Lower leg skin (tissue), 4 donors: ENCODE measurements at regions not wholly inside any gene's neighbourhood (a gene's known extent, or its start where the extent isn't known, plus 50 kb on each side); places are given as distances from the start of the nearest gene placed in this dataset.
"Not testable (repeated sequence)": the region's sequence is repeated elsewhere in the genome, so short reads cannot be mapped to it uniquely, and the experiment has no call there.

ENCODE experiments used
- DNase-seq, 2 donors: peaks; one replicate each; pipeline ENCODE4 v3.0.0-alpha.2; 2019; ENCODE audit warnings: low spot score in 2 of 2
- H3K4me3 ChIP-seq: fragments of 200-600 bp; sonication (generic); 2 replicates; pipeline ENCODE4 v1.5.1; 2017; ENCODE audit warnings: mild to moderate bottlenecking, low read depth; ENCODE audit not compliant: poor library complexity, severe bottlenecking
- POLR2A ChIP-seq, 2 donors: fragments of 450-650 bp; IDR thresholded peaks; one replicate each; pipeline ENCODE4 v1.6.1; 2016 to 2017; ENCODE audit warnings: antibody characterized with exemption in 2 of 2, mild to moderate bottlenecking in 1 of 2, moderate library complexity in 1 of 2
- WGBS, 2 donors: methylation state at CpG; one replicate each; pipeline ENCODE4 v1.1.5; 2018; 5-methylcytosine and 5-hydroxymethylcytosine counted together
- intact Hi-C: fragments of 100-400 bp; cut with DNase I; formaldehyde crosslinking; loops from one replicate; pipeline ENCODE4 v1.15.0; 2023; ENCODE audit warnings: low total_unique reads
- TF ChIP-seq, protein P1 (sequence below), 3 donors: fragments of 450-650 bp; IDR thresholded peaks; one replicate each; pipeline ENCODE4 v1.5.1; 2016; ENCODE audit warnings: antibody characterized with exemption in 3 of 3, mild to moderate bottlenecking in 3 of 3, moderate library complexity in 2 of 3

DNA sequence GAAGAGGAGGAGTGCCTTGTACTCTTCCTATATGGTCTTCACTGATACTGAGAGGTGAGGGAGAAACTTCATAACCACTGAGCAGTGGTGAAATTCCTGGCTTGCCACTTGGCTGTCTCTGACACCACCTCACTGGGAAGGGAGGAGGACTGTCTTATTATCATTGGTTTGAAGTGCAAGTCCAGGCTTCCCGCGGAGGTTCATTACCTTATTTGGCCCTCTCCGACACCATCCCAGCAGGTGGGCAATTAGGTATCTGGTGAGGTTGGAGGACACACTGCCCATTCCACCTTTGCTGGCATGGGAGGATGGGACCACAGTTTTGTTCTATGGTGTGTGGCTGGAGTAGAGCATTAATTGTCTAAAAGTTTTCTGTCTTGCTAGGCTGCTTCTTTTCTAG is 206.1 kb downstream of the LHFPL1 start:
- DNase-seq: no peak
- no peak overlapping the region for H3K4me3 ChIP-seq
- TF ChIP-seq POLR2A (IDR thresholded peaks at IDR 0.05): no peak
- TF ChIP-seq, protein P1, sequence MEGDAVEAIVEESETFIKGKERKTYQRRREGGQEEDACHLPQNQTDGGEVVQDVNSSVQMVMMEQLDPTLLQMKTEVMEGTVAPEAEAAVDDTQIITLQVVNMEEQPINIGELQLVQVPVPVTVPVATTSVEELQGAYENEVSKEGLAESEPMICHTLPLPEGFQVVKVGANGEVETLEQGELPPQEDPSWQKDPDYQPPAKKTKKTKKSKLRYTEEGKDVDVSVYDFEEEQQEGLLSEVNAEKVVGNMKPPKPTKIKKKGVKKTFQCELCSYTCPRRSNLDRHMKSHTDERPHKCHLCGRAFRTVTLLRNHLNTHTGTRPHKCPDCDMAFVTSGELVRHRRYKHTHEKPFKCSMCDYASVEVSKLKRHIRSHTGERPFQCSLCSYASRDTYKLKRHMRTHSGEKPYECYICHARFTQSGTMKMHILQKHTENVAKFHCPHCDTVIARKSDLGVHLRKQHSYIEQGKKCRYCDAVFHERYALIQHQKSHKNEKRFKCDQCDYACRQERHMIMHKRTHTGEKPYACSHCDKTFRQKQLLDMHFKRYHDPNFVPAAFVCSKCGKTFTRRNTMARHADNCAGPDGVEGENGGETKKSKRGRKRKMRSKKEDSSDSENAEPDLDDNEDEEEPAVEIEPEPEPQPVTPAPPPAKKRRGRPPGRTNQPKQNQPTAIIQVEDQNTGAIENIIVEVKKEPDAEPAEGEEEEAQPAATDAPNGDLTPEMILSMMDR (IDR thresholded peaks at IDR 0.05): no peak
- intact Hi-C loops: no loop called here
- whole genome bisulfite sequencing, 2 donors: 54% methylated on average over 3 of the region's 3 CpGs; no CpG with 5 or more reads in 1 of the 2 donors

DNA sequence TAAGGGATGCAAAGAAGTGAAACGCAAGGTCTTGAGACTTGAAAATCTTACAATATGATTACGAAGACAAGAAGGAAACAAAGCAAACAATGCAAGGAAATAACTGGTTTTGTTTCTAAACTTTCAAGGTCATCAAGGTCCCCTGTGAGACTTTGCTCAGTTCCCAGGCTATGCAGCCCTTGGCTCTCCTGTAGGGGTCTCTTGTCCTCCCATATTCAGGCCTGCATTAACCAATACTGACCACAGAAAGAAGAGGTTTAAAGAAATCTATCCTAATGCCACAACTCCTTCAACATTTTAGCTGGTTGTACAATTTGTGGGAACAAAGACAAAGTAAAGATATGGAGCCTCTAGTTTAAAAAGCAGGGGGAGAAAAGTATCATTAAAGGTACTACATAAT is 209.2 kb downstream of the LHFPL1 start:
- DNase-seq: no peak
- 71 to 84% methylated on average over 2 of the region's 2 CpGs for WGBS, 2 donors
- intact Hi-C loops: no loop called here
- TF ChIP-seq POLR2A (IDR thresholded peaks at IDR 0.05): no peak
- TF ChIP-seq, protein P1 (IDR thresholded peaks at IDR 0.05): no peak
- no peak overlapping the region for H3K4me3 ChIP-seq

GRCh38 chrX:112461949-112462450 is 217.7 kb downstream of the LHFPL1 start:
- intact Hi-C loops, H3K4me3 ChIP-seq: not testable (repeated sequence)
- 41 to 50% methylated on average over 5 to 8 of the region's 8 CpGs for WGBS, 2 donors
- peak in 1 of 2 donors; percentile 15 for DNase-seq

DNA sequence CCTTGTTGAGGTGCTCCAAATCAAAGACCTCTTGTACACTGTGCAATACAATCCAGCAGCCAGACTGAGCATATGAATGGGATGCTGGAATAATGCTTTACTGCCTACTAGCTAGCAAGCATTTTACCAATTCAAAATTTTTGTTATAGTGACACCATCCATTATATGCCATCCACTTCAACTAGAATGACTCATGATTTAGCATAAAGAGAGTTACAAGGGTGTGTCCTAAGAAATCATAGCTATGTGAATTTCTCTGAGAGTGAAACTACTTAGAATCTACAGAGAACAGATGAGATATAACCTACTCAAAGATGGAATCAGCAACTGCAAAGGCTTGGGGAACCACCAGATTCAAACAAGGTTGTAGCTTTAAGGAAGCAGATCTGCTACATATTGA is 221.9 kb downstream of the LHFPL1 start:
- H3K4me3 ChIP-seq: no peak overlapping the region
- intact Hi-C loops: no loop called here
- DNase-seq: no peak
- TF ChIP-seq, protein P1 (IDR thresholded peaks at IDR 0.05): no peak

GRCh38 chrX:112450810-112451209 is 228.9 kb downstream of the LHFPL1 start:
- no peak for DNase-seq
- no peak overlapping the region for H3K4me3 ChIP-seq
- WGBS, 2 donors: 64 to 71% methylated on average over 2 of the region's 2 CpGs
- intact Hi-C loops: no loop called here
- TF ChIP-seq, protein P1 (IDR thresholded peaks at IDR 0.05): no peak
- no peak for TF ChIP-seq POLR2A (IDR thresholded peaks at IDR 0.05)

GRCh38 chrX:112440277-112440676 is 239.5 kb downstream of the LHFPL1 start:
- TF ChIP-seq, protein P1 (IDR thresholded peaks at IDR 0.05): no peak
- no peak for TF ChIP-seq POLR2A (IDR thresholded peaks at IDR 0.05)
- no peak overlapping the region for H3K4me3 ChIP-seq
- no peak for DNase-seq
- intact Hi-C loops: no loop called here
- WGBS, 2 donors: 56 to 71% methylated on average over 2 of the region's 2 CpGs
